NB4 (cell line): ENCODE measurements at regions not wholly inside any gene's neighbourhood (a gene's known extent, or its start where the extent isn't known, plus 50 kb on each side); places are given as distances from the start of the nearest gene placed in this dataset.

Source experiments
- CTCF ChIP-seq: IDR thresholded peaks from one replicate; pipeline ENCODE4 v1.5.1; 2012; ENCODE audit warnings: low read depth, low read length
- POLR2A ChIP-seq: IDR thresholded peaks from 2 replicates; pipeline ENCODE4 v1.6.1; 2011; ENCODE audit warnings: mild to moderate bottlenecking; ENCODE audit not compliant: insufficient read length; ENCODE audit errors: extremely low read depth

GRCh38 chr3:86229086-86229774 is 761.7 kb downstream of the VGLL3 start:
- TF ChIP-seq CTCF (no peak), POLR2A (no peak)
